K562 (cell line): ENCODE measurements at regions not wholly inside any gene's neighbourhood (a gene's known extent, or its start where the extent isn't known, plus 50 kb on each side); places are given as distances from the start of the nearest gene placed in this dataset.
A peak's percentile ranks its signal among the peaks of the same experiment; 100 is the strongest.
"Not testable (repeated sequence)": the region's sequence is repeated elsewhere in the genome, so short reads cannot be mapped to it uniquely, and the experiment has no call there.

Source experiments
- ATF3 ChIP-seq, 2 experiments: fragments of 450-650 bp in 1 of 2; sonication (generic) in 1 of 2; formaldehyde crosslinking in 1 of 2; IDR thresholded peaks in 1 of 2; conservative IDR thresholded peaks in 1 of 2; 2 replicates each; pipeline versions ENCODE4 v1.6.1 to v1.8.1; 2016 to 2023; ENCODE audit warnings: mild to moderate bottlenecking in 2 of 2, moderate library complexity in 2 of 2, inconsistent platforms in 1 of 2, missing genetic modification reagents in 1 of 2
- FOXA3 ChIP-seq, 2 experiments: fragments of 450-650 bp in 1 of 2; sonication (generic) in 1 of 2; formaldehyde crosslinking; IDR thresholded peaks in 1 of 2; conservative IDR thresholded peaks in 1 of 2; 2 replicates each; pipeline versions ENCODE4 v1.4.0 to v1.8.0; 2020 to 2022; ENCODE audit warnings: mild to moderate bottlenecking in 2 of 2, missing genetic modification reagents in 1 of 2
- GATA2 ChIP-seq: sonication (generic); formaldehyde crosslinking; IDR thresholded peaks from 2 replicates; pipeline ENCODE4 v1.4.0; 2020; ENCODE audit warnings: mild to moderate bottlenecking, missing genetic modification reagents
- HMBOX1 ChIP-seq: sonication (generic); IDR thresholded peaks from 2 replicates; pipeline ENCODE4 v1.6.1; 2016
- MAFG ChIP-seq: fragments of 450-650 bp; conservative IDR thresholded peaks from 2 replicates; pipeline ENCODE4 v1.6.1; 2016; ENCODE audit warnings: missing genetic modification characterization, missing compliant biosample characterization
- MLLT1 ChIP-seq, 2 experiments: fragments of 450-650 bp; IDR thresholded peaks; 2 replicates each; pipeline ENCODE4 v1.6.1; 2016
- PKNOX1 ChIP-seq: fragments of 450-650 bp; IDR thresholded peaks from 2 replicates; pipeline ENCODE4 v1.6.1; 2016
- REST ChIP-seq, 2 experiments: fragments of 450-650 bp; formaldehyde crosslinking in 1 of 2; IDR thresholded peaks; 2 replicates each; pipeline versions ENCODE4 v1.4.0 to v1.6.1; 2014 to 2020; ENCODE audit warnings: mild to moderate bottlenecking in 2 of 2, borderline replicate concordance in 1 of 2, low read depth in 1 of 2
- SOX6 ChIP-seq: fragments of 450-650 bp; IDR thresholded peaks from 2 replicates; pipeline ENCODE4 v1.6.1; 2014; ENCODE audit warnings: mild to moderate bottlenecking
- TEAD4 ChIP-seq, 2 experiments: sonication (generic) in 1 of 2; formaldehyde crosslinking in 1 of 2; IDR thresholded peaks; 2 replicates each; pipeline versions ENCODE4 v1.6.1 to v1.8.0; 2012 to 2022; ENCODE audit warnings: borderline replicate concordance in 1 of 2, inconsistent platforms in 1 of 2, low read length in 1 of 2, mild to moderate bottlenecking in 1 of 2, missing genetic modification reagents in 1 of 2
- ZEB2 ChIP-seq: fragments of 450-650 bp; IDR thresholded peaks from 2 replicates; pipeline ENCODE4 v1.6.1; 2016
- ZFP36 ChIP-seq: fragments of 150-350 bp; IDR thresholded peaks from 2 replicates; pipeline ENCODE4 v1.6.1; 2018; ENCODE audit warnings: low read length, low read depth; ENCODE audit not compliant: partially characterized antibody

- peak; percentile 56; the same call in 1 of the 2 replicates for TF ChIP-seq TEAD4 (IDR thresholded peaks at IDR 0.05; ENCODE audit: low read length)
- not testable (repeated sequence) for TF ChIP-seq TEAD4 (CRISPR knock-in tag; IDR thresholded peaks at IDR 0.05; ENCODE audit: borderline replicate concordance); REST (CRISPR knock-in tag; IDR thresholded peaks at IDR 0.05; ENCODE audit: low read depth)
- peak in 1 of 2 experiments; percentile 83; a peak in 2 of 4 replicates for TF ChIP-seq FOXA3 (CRISPR knock-in tag; conservative IDR thresholded peaks at IDR 0.05 in 1 of 2, IDR thresholded peaks at IDR 0.05 in 1 of 2)
- TF ChIP-seq ATF3 (IDR thresholded peaks at IDR 0.05) = peak; percentile 97
- peak; percentile 94 for TF ChIP-seq ATF3 (CRISPR knock-in tag; conservative IDR thresholded peaks at IDR 0.05)
- peak in 1 of 2 experiments; percentile 74; a peak in 2 of 4 replicates for TF ChIP-seq MLLT1 (IDR thresholded peaks at IDR 0.05)
- TF ChIP-seq SOX6 = peak; percentile 57
- TF ChIP-seq PKNOX1 = peak; percentile 20; the same call in 1 of the 2 replicates
- TF ChIP-seq HMBOX1 = peak; percentile 74
- peak; percentile 78 for TF ChIP-seq GATA2 (CRISPR knock-in tag)
- peak; percentile 8; the same call in 1 of the 2 replicates for TF ChIP-seq REST (IDR thresholded peaks at IDR 0.05; ENCODE audit: borderline replicate concordance)
- 0 out of 2 replicates have a peak, but pooled peaks have one; percentile 30 for TF ChIP-seq ZEB2
- TF ChIP-seq ZFP36 = peak; percentile 34
- 0 out of 2 replicates have a peak, but pooled peaks have one; percentile 24 for TF ChIP-seq MAFG (tag)
Observed at GRCh38 chr10:30682377-30683199, 53.0 kb upstream of the LYZL2 start (continued).
